LoVo (cell line): ENCODE measurements at regions not wholly inside any gene's neighbourhood (a gene's known extent, or its start where the extent isn't known, plus 50 kb on each side); places are given as distances from the start of the nearest gene placed in this dataset.

Experiments
- DNase-seq: peaks from one replicate; pipeline ENCODE4 v3.0.0-alpha.2; 2016; ENCODE audit warnings: low spot score

DNA sequence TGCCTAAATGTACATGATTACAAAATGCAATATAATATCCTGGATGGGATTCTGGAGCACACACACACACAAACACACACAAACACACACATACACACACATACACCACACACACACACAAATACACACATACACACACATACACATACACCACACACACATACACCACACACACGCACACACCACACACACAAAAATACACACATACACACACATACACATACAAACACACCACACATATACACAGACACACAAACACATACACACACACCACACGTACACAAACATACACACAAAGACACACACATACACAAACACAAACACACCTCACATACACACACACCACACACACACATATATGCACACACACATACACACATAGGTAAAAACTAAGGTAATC, 134.6 kb upstream of the SYNDIG1 start:
- no peak for DNase-seq

DNA sequence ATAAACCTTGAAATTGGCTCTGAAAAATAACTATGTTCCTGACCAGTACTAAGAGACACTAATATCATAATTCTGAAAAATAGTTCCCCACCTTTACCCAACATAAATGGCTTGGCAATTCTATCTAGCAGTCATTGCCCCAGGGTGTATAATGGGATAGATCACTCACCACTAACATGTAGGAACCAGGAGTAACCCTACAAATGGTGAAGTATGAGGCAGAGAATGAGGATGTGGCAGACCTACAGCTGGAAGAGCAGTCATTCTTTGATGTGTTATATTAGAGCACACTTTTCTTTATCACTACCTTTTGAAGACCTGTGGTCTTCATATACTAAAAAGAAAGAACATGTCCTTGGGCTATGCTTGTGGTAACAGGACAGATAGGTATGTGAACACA, 136.5 kb upstream of the SYNDIG1 start:
- DNase-seq = no peak

DNA sequence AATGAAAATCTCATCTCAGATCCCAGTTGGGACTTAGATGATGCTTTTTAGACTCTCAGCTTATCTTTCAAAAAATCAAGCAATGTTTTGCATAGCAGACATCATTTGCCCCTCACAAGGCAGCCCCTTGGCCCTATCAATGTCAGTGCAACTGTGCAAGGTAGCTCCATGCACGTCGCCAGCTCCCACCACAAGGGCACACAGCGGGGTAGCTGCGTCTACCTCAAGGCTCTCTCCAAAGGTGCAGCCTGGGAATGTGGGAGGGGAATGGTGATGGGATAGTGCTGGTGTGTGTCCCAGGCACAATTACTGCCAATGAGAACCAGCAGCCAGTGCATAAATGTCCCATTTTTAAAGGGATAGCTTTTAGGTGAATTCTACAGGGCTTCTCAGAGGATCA, 137.5 kb upstream of the SYNDIG1 start:
- DNase-seq = no peak

DNA sequence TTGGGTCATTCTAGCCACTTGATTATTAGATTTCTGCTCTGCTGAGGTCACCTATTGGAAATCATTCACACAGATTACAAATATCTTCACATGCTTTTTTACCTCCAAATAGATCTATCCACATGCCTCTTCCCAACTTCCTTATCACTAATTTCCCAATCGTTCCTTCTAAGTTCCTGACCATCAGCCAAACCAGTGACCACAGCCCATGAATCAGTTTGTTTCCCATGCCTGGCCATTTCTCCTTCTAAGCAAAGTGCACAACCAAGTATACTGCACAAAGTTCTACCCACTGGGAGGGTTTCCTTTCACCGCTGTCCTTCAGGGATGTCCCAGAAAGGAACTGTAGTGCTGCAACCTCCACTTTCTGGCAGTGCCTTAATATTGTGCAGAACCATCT, 140.5 kb upstream of the SYNDIG1 start:
- no peak for DNase-seq

DNA sequence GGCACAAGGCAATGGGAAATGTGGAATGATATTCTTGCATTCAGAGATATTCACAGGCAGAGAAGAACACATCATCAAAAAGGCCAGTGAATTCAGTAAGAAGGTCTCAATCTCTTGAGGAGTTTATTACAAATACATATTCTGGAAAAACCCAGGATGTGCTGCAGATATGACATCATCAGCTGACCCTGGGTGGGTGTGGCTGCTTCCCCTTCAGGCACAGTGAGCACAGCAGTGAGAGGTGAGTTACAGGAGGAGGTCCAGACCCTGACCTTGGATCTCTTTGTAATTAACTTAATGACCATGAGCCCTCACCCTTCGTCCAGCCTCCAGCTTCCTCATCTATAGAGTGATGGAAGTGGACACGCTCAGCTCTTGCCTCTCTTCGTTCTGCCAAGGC, 147.5 kb upstream of the SYNDIG1 start:
- DNase-seq = no peak

DNA sequence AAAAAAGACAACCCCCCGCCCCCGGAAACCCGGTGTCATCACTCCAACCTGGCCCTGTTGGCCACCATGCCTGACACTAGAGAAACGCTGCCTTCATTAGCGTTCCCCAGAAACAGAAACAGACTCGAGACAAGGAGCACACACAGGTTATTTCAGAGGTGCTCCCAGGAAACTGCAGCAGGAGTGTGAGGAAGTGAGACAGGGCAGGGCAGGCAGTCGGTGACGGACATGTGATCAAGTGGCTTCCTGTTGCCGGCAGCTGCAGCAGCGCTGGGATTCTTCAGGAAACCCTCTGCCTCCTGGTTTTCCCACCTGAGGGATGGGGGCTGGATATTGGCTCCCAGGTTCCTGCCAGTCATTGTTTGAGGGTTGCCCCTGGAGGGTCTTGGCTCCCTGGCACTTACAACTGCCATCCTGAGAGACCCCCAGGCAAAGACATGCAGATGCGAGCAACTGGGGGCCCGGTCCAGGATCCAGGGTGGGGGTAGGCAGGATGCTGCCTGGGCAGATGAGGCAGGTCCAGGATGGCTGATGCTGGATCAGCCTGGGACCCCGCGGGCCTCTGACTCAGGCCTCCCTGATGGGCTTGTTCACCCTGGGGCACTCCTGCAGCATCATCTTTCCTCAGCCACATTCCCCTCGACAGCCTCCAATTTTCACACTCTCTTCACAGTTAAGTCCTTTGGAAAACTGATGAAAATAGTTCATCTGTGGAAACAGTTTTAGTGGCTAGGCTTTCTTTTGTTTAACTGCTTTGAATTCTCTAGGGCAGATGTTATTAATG, 150.7 kb upstream of the SYNDIG1 start:
- DNase-seq = no peak

DNA sequence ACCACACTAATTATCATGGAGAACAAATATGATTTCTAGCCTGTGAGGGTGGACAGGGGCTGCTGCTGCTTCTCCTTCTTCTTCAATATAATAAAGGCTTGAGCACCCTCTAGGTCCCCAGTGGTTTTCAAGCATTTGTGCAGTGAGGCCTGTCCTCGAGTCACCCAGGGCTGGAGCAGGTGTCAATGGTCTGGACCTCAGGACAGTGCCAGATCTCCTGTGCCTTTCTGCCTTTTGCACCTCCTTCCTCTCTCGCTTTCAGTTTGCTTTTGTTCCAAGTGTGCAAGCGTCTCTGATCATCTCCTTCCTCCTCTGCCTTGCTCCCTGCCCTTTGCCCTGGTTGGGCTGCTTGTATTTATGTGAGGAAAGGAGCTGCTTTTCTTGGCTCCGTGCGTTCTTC, 152.2 kb upstream of the SYNDIG1 start:
- DNase-seq = no peak

DNA sequence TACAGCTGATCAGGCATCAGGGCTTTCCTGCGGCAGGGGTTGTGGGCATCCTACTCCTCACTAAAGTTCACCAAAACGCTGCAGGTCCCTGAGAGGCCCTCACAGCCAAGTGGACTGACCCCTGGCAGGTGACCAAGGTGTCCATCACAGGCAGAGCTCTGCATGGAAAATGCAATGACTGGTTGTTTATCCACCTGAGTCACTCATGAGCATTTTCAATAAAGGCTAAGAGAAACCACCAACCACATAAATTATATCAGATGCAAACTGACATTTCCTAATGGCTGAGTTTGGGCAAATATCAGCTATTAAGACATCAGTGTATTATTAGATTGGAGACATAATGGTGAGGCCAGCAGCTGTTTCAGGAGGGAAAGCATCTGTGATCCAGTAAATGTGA, 152.7 kb upstream of the SYNDIG1 start:
- no peak for DNase-seq

DNA sequence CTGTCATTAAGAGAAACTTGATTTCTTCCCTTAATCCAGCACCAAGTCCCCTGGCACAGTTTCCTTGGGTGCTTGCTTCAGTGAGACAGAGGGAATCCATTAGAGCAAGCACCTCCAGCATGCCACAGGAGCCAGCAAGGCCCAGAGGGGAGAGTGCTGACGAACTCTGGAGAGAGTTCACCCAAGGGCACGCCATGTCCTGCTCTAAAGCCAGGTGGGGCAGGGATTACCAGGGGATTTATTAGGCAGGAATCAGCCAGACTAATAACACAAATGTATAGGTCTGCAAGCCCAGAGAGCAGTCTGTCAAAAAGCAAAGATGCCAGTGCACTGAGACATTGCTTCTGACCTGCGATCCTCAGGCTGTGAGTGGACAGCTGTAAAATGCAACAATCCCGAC, 155.4 kb upstream of the SYNDIG1 start:
- no peak for DNase-seq

DNA sequence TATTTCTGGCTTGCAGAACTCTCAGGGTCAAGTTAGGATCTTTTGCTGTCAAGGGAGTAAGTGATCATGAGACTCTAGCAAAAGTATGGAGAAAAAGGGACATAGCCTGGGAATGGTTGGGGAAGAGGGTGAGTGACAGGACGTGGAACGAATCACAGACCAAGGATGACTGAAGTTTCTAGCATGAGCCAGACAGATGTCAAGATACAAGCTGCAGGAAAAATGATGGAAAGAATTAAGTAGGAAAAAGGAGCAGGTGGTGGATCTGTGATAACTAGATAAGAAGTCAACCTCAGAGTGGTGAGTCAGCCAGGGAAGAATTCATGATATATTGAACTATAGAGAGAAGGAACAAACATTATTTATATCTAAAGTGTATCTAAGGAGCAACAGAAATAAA, 159.8 kb upstream of the SYNDIG1 start:
- no peak for DNase-seq

DNA sequence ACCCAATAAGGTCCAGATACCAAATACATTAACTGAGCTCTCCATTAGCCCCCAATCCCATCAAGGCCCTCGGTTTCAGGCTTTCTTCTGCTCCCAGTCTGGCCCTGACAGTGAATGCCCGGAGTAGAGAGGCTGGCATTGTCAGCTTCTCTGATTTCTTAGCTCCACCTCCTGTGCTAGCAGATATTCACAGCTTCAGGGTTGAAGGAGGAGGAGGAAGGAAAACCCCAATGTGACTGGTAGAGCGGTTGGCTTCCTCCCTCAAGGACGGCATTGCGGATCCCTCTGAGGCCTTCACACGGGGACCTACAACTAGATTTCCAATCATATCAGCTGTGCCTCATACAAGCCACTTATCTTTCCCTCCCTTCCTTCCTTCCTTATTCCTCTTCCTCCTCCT, 164.1 kb upstream of the SYNDIG1 start:
- DNase-seq = no peak

DNA sequence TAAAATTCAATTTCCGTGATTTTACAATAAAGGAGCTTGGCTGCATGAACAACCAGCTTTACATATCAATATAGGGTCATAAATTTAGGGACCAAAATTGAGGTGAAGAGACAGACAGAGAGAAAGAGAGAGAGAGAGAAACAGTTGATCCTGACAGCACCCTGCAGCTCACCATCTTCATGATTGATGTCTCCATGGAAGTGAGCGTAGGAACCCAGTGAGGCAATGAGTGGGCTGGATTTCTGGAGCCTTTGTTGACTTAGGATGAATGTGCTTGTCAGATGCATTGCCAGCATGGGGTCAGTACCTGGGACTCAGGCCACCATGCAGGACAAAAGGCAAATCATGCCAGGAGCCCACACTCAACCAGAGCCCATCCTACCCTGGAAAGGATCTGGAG, 165.1 kb upstream of the SYNDIG1 start:
- no peak for DNase-seq

DNA sequence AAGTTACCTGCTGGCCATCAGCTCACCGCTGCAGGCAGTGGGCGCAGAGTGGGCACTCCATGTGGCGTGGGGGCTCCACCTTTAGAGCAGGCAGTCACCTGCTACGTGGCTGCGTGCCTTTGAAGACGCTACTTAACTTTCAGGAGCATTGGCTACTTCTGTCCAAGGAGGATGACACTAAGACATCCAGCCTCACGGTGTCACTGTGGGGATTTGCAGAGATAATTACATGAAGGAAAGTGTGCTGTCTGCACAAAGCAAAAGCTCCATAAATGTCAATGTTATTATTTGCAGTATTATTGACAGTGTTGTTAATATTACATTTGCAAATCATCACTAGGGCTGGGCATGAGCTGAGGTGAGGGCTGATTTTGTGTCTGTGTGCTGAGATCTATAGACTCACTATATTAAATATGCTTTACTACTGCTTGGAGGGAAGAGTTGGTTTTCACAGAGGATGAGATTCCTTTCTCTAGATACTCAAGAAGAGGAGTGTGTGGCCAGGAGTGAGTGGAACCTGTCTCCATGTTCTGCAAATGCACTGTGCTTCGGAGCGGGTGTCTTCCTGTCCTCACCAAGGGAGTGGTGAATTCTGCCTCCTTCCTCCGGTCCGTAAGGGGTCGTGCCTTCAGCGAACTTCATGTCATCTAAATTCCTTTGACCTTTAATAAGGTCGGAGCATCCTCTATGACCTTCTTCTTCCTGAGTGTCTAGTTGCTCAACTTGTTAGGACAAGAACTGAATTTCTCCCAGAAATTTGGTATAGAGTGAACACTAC, 165.8 kb upstream of the SYNDIG1 start:
- DNase-seq = no peak

DNA sequence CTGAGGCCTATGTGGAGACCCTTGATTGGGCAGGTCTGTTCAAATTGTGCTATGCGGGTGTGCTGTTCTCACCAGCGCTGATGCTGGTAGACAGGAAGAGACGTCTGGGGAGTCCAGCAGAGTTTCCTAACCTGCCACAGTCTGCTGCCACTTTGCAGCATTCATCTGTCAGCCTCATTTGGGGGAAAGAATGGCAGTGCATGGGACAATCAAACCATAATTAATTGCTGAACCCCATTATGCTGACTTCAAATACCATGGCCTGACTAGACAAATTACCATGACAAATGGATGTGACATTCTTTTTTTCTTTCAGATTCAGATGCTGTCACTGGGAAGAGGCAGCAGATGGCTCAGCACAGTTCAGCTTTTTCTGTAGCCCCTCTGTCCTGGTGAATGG, 171.4 kb upstream of the SYNDIG1 start:
- no peak for DNase-seq

DNA sequence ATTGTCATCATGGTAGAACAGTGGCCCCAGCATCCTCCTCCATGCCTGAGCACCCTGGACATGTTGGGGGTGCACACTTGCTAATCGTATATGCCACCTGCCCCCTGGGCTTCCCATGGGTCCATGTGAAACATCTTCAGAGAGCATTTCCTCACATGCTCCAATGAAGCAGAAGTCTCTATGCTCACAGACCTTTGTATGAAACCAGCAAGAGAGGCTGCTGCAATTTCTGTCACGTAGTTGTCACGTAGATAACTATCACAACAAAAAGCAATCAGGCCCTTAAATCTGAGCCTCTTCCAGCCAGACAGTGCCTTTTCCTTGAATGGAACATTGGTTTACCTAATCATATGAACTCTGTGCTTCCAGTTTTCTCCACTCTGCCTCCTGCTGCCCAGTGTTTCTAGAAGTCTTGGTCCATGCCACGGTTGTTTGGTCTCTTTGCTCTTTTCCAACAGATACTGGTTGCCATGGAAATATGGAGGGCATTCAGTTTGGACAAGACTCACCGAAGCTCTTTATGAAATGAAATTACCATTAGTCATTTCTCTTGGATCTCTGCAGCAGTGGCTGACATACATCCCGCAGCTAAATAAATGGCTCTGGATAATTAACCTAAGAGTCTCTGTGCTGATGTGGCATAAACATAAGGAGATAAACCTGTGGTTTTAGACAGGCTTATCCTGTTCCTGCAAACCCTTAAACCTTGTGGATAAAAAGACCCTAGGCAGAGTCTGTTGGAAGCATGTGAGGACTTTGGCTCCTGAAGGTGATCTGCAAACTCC, 172.8 kb upstream of the SYNDIG1 start:
- DNase-seq = no peak

DNA sequence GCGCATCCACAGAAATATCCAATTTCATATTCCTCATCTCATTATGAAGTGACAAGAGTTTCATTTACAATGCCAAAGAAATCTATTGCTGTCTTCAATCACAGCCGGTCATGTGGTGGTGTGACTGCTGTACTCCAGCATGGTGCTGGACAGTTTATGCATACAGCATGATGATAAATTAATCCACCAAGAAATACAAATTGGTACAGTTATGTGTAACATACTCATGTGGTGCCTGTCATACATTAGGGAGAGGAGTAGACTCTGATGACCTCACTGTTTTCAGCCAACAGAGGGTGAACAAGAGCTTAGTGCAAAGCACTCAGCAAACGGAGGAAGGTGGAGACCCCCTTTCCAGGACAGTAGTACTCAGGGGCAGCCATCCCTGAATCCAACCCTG, 178.4 kb upstream of the SYNDIG1 start:
- DNase-seq = no peak

DNA sequence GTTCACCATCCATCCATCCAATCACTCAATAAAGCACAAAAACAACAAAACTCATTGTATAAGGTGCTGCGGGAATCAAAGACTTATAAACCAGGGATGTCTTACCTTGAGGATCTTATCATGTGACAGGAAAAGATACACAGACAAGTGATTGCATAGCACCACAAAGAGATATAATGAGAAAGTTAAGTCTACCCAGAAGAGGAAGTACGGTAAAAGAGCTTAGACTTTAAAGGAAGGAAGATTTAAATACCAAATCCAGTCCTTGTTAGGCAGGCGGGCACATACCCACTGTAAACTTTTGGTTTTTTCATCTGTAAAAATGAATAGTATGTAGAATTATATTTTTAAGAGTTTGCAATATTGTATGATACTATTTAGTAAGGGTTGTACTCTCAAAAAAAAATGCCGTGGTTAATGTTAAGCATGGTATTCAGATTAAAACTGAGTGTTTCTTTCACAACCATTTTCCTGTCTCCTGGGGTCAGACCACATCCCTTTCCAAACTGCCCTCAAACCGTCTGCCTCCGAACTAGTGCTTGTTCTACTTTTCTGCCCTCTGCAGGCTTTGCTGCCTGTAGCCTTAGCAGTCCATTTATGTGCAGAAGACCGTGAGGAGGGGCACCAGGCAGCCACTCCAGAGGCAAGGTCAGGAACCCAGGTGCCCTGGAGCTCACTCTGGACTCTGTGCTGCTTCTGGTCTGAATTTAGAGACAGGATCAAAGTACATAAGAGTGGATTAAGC, 179.5 kb upstream of the SYNDIG1 start:
- DNase-seq = no peak

DNA sequence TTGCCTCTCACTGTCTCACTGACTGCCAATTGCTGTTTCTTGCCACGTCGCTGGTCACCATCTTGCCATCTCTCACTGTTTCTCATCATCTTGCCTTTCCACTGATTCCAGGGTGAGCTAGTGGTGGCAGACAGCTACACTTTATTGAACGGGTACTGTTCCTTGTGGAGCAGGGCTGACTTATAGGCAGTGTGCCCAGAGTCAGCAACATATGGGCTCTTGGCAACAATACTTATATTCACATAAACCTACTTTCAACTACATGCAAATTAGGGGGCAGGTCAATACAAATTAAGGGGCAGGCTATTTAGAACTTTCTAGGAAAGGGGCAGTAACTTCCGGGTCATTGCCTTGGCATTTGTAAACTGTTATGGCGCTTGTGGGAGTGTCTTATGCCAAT, 186.2 kb upstream of the SYNDIG1 start:
- no peak for DNase-seq

DNA sequence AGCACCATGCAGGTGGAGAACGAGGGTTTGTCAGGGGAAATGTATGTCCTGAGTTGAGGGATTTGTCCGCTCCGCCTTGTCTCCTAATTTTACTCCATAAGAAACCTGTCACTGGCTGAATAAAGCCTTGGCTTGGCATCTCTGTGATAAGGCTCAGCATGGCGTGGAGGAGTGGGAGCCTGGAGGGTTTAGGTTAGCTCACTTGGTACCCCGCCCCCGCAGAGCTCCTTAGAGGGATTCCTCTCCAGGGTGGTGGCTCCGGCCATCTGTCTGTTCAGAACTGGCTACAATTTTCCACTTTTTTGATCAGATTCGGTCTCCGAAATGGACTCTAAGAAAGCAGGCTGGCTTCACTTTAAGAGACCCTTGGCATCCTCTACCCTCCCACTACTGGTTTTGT, 192.2 kb upstream of the SYNDIG1 start:
- DNase-seq = no peak

DNA sequence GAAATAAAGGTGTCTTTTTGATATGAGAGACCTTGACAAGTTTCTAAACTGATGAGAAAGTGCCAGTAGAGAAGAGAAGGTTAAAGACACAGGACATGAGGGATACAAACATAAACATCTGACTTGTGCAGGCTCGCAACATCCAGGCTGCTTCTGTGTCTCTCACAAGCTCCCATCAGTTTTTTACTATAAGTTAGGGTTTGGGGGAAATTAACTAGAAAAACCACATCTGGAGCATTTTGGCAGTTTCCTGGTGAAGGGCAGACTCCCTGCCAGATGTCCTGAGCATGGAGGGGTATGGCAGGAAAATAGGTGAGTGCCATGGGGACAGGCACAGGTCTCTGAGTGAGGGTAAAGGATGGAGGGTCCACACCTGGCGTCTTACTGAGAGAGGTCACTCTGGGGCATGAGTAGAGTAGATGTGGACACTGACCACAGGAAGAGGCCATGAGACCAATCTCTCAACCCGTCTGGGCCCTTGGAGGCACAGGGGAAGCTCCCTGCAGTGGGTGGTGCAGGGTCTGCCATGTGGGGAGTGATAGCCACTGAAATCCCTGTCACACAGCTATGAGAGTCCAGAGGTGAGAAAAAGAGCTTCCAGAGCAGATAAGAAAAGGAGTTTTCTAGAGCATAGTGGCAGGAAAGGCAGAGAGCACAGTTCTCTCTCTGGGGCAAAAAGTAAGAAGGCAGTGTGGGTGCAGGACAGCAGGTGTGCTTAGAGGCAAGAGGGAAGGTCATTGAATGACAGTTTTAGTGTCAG, 193.3 kb upstream of the SYNDIG1 start:
- DNase-seq = no peak

DNA sequence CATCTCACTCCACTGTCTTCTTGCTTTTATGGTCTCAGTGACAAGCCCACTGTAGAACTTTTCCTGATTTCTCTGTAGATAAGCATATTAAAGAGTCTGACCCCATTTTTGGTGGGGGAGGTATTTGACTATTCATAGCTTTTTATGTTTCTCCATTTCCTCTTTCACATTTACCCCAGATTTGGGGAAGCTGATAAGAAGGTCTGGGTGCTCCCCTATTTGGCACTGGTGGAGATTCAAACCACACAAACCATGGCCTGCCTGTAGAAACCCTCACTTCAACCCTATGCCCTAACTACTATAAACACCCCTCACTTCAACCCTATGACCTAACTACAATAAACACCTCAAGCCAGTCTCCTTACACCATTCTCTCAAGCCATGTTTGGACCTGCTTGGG, 196.2 kb upstream of the SYNDIG1 start:
- no peak for DNase-seq

DNA sequence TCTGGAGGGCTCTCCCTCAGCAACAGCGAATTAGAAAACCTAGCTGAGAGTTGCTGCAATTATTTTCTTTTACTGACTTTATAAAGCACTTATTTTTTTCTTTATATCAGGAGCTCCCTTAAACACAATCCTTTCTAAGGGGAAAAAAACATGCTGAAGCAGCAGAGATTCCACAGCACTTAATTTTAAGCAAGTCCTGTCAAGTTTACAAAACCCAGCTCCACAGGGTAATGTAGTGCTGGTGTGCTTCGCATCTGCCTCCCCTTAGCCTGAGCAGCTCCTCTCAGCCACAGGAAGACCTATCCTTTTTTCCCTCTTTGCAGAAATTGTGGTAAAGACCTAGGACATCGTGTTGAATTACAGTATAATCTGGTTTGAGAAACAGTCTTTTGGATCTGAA, 208.1 kb upstream of the SYNDIG1 start:
- DNase-seq = no peak
